ENCODE measurements at regions not wholly inside any gene's neighbourhood (a gene's known extent, or its start where the extent isn't known, plus 50 kb on each side); places are given as distances from the start of the nearest gene placed in this dataset.

DNA sequence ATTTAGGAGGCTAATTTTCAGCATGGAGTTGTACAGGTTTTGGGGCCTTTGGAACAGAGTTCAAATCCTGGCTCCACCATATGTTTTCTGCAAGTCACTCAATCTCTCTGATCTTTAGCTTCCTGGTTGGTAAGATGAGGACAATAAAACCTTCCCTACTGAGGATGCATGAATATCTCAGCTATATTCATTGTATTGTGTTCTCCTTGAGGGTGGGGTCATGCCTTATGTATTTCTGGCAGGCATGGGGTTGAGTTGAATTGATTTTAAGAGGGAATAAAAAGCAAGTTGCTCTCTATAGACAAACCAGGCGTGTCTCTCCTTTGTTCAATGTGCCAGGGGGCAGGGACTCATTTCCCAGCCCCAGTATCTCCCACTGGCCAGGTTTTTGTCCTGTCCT lies 173.1 kb downstream of the C12orf75 start:
- H3K27me3 ChIP-seq (ENCODE audit: control insufficient read depth, insufficient read depth, low read length), result no peaks in the 10 kb centered on the region
- no peak overlapping the region for H3K9ac ChIP-seq (ENCODE audit: low read length in 3 of 3)
- H3K9me3 ChIP-seq (ENCODE audit: control insufficient read depth in 2 of 3, insufficient read depth in 1 of 3, low read length in 3 of 3), result no peaks in the 10 kb centered on the region
- no peaks in the 10 kb centered on the region for H3K36me3 ChIP-seq (ENCODE audit: control insufficient read depth in 2 of 3, insufficient read depth in 3 of 3, low read length in 3 of 3)
- DNase-seq (no peak), FAIRE-seq (no peak)
- intact Hi-C loops (cut with DNase I), result no loop called here
- H3K4me1 ChIP-seq (ENCODE audit: control insufficient read depth in 2 of 3, insufficient read depth in 2 of 3, low read depth in 1 of 3, low read length in 3 of 3), result no peaks in the 10 kb centered on the region
- TF ChIP-seq, protein P1, sequence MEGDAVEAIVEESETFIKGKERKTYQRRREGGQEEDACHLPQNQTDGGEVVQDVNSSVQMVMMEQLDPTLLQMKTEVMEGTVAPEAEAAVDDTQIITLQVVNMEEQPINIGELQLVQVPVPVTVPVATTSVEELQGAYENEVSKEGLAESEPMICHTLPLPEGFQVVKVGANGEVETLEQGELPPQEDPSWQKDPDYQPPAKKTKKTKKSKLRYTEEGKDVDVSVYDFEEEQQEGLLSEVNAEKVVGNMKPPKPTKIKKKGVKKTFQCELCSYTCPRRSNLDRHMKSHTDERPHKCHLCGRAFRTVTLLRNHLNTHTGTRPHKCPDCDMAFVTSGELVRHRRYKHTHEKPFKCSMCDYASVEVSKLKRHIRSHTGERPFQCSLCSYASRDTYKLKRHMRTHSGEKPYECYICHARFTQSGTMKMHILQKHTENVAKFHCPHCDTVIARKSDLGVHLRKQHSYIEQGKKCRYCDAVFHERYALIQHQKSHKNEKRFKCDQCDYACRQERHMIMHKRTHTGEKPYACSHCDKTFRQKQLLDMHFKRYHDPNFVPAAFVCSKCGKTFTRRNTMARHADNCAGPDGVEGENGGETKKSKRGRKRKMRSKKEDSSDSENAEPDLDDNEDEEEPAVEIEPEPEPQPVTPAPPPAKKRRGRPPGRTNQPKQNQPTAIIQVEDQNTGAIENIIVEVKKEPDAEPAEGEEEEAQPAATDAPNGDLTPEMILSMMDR (IDR thresholded peaks at IDR 0.05; ENCODE audit: borderline replicate concordance, extremely low read depth, insufficient read depth), result no peak
- H3K4me3 ChIP-seq (ENCODE audit: low read length in 3 of 3), result no peak overlapping the region
- H3K27ac ChIP-seq (ENCODE audit: low read depth in 2 of 2, low read length in 2 of 2), result no peak overlapping the region

DNA sequence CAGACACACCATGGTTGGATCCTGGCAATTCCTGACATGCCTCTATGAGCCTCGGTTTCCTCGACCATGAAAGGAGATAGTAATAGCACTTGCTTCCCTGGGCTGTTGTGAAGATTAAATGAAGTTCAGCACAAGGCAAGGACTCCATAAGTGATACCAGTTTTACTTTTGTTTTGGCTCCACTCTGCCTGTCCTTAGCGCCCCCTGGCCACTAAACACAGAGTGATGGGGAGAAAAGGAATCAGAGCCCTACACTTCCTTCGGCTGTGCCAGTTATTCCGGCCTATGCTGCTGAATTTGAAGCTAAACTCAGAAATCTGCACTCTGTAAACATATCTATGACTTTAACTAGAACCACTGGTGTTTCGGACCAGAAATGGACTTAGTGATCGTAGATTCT lies 173.8 kb downstream of the C12orf75 start:
- H3K4me1 ChIP-seq (ENCODE audit: control insufficient read depth in 2 of 3, insufficient read depth in 2 of 3, low read depth in 1 of 3, low read length in 3 of 3), result no peaks in the 10 kb centered on the region
- FAIRE-seq (no peak), DNase-seq (no peak)
- no peaks in the 10 kb centered on the region for H3K36me3 ChIP-seq (ENCODE audit: control insufficient read depth in 2 of 3, insufficient read depth in 3 of 3, low read length in 3 of 3)
- H3K4me3 ChIP-seq (ENCODE audit: low read length in 3 of 3), result no peak overlapping the region
- no peaks in the 10 kb centered on the region for H3K9me3 ChIP-seq (ENCODE audit: control insufficient read depth in 2 of 3, insufficient read depth in 1 of 3, low read length in 3 of 3)
- intact Hi-C loops (cut with DNase I), result no loop called here
- no peak overlapping the region for H3K27ac ChIP-seq (ENCODE audit: low read depth in 2 of 2, low read length in 2 of 2)
- H3K27me3 ChIP-seq (ENCODE audit: control insufficient read depth, insufficient read depth, low read length), result no peaks in the 10 kb centered on the region
- no peak overlapping the region for H3K9ac ChIP-seq (ENCODE audit: low read length in 3 of 3)
- TF ChIP-seq, protein P1 (IDR thresholded peaks at IDR 0.05; ENCODE audit: borderline replicate concordance, extremely low read depth, insufficient read depth), result no peak

- no peaks in the 10 kb centered on the region for H3K4me1 ChIP-seq (ENCODE audit: control insufficient read depth in 2 of 3, insufficient read depth in 2 of 3, low read depth in 1 of 3, low read length in 3 of 3)
- FAIRE-seq, result no peak
- DNase-seq, result no peak
Observed at GRCh38 chr12:105506678-105507310, 176.3 kb downstream of the C12orf75 start.

More at GRCh38 chr12:105506678-105507310, 176.3 kb downstream of the C12orf75 start:
- Histone ChIP-seq H3K36me3 (ENCODE audit: control insufficient read depth in 2 of 3, insufficient read depth in 3 of 3, low read length in 3 of 3) (no peaks in the 10 kb centered on the region), H3K27me3 (ENCODE audit: control insufficient read depth, insufficient read depth, low read length) (no peaks in the 10 kb centered on the region), H3K9ac (ENCODE audit: low read length in 3 of 3) (no peak overlapping the region), H3K9me3 (ENCODE audit: control insufficient read depth in 2 of 3, insufficient read depth in 1 of 3, low read length in 3 of 3) (no peaks in the 10 kb centered on the region), H3K4me3 (ENCODE audit: low read length in 3 of 3) (no peak overlapping the region), H3K27ac (ENCODE audit: low read depth in 2 of 2, low read length in 2 of 2) (no peak overlapping the region)
- TF ChIP-seq, protein P1 (IDR thresholded peaks at IDR 0.05; ENCODE audit: borderline replicate concordance, extremely low read depth, insufficient read depth), result no peak
- intact Hi-C loops (cut with DNase I), result no loop called here

Measured in kidney (tissue), 13 donors.